ENCODE measurements at regions not wholly inside any gene's neighbourhood (a gene's known extent, or its start where the extent isn't known, plus 50 kb on each side); places are given as distances from the start of the nearest gene placed in this dataset.
"Not testable (repeated sequence)": the region's sequence is repeated elsewhere in the genome, so short reads cannot be mapped to it uniquely, and the experiment has no call there.

DNA sequence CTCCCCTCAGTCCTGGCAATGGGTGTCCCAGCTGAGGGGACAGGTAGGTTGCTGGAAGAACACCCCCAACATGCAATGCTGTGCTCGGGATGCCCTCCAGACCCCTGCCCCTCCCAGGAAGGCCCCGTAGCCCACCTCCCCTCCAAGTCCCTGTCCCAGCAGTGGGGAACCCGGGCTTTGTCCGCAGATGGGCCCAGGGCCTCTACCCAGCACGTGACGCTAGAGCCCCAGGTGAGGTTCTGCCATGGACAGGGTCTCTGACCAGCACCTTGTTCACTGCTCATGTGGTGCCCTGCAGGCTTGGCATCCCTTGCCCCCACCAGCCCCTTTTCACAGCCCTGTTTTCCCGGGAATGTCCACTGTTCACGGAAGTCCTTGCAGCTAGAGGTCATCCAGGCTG is 220.0 kb upstream of the SGCG start:
- peaks cover 2% of the 10 kb centered on the region for H3K27me3 Mint-ChIP-seq (ENCODE audit: unreplicated experiment)
- no peaks in the 10 kb centered on the region for H3K9me3 Mint-ChIP-seq (ENCODE audit: unreplicated experiment)
- H3K4me3 Mint-ChIP-seq (ENCODE audit: unreplicated experiment), result no peak overlapping the region
- H3K36me3 Mint-ChIP-seq (ENCODE audit: unreplicated experiment), result no peaks in the 10 kb centered on the region
- no peak for DNase-seq
- TF ChIP-seq, protein P1, sequence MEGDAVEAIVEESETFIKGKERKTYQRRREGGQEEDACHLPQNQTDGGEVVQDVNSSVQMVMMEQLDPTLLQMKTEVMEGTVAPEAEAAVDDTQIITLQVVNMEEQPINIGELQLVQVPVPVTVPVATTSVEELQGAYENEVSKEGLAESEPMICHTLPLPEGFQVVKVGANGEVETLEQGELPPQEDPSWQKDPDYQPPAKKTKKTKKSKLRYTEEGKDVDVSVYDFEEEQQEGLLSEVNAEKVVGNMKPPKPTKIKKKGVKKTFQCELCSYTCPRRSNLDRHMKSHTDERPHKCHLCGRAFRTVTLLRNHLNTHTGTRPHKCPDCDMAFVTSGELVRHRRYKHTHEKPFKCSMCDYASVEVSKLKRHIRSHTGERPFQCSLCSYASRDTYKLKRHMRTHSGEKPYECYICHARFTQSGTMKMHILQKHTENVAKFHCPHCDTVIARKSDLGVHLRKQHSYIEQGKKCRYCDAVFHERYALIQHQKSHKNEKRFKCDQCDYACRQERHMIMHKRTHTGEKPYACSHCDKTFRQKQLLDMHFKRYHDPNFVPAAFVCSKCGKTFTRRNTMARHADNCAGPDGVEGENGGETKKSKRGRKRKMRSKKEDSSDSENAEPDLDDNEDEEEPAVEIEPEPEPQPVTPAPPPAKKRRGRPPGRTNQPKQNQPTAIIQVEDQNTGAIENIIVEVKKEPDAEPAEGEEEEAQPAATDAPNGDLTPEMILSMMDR (IDR thresholded peaks at IDR 0.05; ENCODE audit: partially characterized antibody, unreplicated experiment), result no peak
- H3K27ac Mint-ChIP-seq (ENCODE audit: unreplicated experiment), result no peak overlapping the region
- H3K4me1 Mint-ChIP-seq (ENCODE audit: low read depth, unreplicated experiment), result no peaks in the 10 kb centered on the region

DNA sequence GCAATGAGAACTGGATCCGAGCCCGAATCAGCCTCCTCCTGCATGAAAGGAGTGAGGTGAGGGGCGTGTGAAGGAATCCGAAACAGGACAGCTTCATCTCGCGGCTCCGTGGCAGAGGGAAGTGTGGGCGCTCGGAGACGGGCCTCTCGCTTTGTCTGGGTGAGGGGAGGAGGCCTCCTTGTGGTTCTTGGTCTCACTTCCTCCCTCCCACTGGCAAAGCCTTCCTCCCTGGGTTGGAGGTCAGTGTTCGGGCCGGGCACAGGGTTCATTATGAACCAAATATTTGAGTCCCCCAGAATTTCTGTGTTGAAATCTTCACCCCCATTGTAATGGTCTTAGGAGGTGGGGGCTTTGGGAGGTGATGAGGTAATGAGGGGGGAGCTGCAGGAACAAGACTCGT is 219.4 kb upstream of the SGCG start:
- H3K27me3 Mint-ChIP-seq (ENCODE audit: unreplicated experiment); H3K4me3 Mint-ChIP-seq (ENCODE audit: unreplicated experiment); H3K27ac Mint-ChIP-seq (ENCODE audit: unreplicated experiment); H3K4me1 Mint-ChIP-seq (ENCODE audit: low read depth, unreplicated experiment); DNase-seq; H3K36me3 Mint-ChIP-seq (ENCODE audit: unreplicated experiment); H3K9me3 Mint-ChIP-seq (ENCODE audit: unreplicated experiment): not testable (repeated sequence)

DNA sequence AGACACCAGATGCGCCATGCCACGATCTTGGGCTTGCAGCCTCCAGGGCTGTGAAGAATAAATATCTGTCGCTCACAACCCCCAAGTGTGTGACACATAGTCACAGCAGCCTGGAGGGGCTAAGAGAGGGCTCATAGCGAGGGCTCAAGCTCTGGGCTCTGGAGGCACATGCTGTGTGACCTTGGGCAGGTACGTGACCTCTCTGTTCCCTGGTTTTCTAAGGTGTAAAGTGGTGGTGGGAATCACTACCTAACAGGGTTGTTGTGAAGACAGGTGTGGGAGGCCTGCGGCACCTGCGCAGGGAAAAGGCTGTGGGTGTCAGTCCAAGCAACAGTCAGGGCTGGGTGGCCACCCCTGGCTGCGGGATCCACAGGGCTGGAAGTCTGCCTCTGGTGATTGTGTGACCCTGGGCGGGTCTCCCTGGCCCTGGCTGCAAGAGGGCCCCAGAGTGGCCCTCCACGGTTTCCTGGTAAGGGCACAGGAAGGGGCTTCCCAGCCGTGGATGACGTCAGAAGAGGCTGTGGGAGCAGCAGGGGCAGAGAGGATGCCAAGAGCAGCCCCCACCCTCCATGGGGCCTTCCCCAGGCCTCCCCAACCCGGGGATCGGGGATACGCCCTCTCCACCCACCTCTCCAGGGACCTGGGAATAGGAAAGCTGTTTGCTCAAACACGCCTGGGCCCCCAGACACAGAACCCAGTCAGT is 218.8 kb upstream of the SGCG start:
- H3K27me3 Mint-ChIP-seq (ENCODE audit: unreplicated experiment), result peaks cover 2% of the 10 kb centered on the region
- H3K36me3 Mint-ChIP-seq (ENCODE audit: unreplicated experiment), result no peaks in the 10 kb centered on the region
- H3K27ac Mint-ChIP-seq (ENCODE audit: unreplicated experiment), result no peak overlapping the region
- no peak overlapping the region for H3K4me3 Mint-ChIP-seq (ENCODE audit: unreplicated experiment)
- no peaks in the 10 kb centered on the region for H3K9me3 Mint-ChIP-seq (ENCODE audit: unreplicated experiment)
- TF ChIP-seq, protein P1 (IDR thresholded peaks at IDR 0.05; ENCODE audit: partially characterized antibody, unreplicated experiment), result no peak
- no peaks in the 10 kb centered on the region for H3K4me1 Mint-ChIP-seq (ENCODE audit: low read depth, unreplicated experiment)
- DNase-seq, result no peak

DNA sequence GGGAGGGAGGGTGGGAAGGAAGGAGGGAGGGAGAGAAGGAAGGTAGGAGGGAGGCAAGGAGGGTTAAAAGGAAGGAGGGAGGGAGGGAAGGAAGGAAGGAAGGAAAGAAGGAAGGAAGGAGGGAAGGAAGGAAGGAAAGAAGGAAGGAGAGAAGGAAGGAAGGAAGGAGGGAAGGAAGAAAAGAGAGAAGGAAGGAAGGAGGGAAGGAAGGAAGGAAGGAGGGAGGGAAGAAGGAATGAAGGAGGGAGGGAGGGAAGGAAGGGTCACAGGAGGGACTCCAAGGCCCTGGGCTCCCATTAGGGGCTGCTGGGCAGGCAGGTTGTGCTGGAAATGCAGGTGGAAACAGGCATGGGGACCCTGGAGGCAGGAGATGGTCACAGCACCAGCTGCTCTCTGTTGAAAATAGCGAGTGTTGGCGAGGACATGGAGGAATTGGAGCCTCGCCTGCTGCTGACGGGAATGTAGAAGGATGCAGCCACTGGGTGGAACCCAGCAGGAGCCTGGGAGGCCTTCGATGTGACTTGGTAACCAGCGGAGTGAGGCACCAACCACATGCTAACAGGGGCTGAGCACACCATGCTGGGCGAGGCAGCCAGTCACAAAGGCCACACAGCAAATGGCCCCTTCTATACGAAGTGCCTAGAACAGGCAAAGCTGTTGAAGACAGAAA is 217.3 kb upstream of the SGCG start:
- H3K27me3 Mint-ChIP-seq (ENCODE audit: unreplicated experiment); H3K36me3 Mint-ChIP-seq (ENCODE audit: unreplicated experiment); H3K9me3 Mint-ChIP-seq (ENCODE audit: unreplicated experiment); H3K4me3 Mint-ChIP-seq (ENCODE audit: unreplicated experiment); DNase-seq; H3K4me1 Mint-ChIP-seq (ENCODE audit: low read depth, unreplicated experiment); H3K27ac Mint-ChIP-seq (ENCODE audit: unreplicated experiment): not testable (repeated sequence)

DNA sequence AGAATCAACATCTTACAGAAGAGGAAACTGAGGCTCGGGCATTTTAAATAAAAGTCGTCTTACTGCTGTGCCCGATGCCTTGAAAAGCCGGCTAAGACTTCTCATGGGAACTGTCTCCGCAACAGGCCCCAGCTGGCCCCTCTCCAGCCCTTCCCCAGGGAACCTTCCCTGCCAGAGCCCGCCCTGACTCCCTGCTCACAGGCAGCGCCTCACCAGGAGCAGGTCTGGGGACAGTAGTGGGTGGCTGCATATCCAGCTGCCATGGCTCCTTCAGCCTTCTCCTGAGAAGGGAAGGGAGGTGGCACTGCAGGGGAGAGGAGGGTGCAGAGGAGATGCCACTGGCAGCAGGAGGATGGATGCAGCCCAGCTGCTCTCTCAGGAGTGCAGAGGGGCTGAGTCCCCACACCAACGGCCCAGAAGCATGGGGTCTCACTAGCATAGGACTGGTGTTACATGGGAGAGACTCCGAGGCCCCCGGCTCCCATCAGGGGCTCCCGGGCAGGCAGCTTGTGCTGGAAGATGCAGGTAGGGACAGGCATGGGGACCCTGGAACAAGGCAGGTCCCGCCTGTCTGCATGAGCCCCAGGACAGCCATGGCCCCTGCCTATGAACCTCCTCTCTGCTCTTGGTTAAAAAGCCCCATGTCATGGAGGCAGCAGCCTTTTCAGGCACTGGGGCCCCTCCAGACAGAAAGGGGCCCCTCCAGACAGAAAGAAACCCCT is 216.4 kb upstream of the SGCG start:
- TF ChIP-seq, protein P1 (IDR thresholded peaks at IDR 0.05; ENCODE audit: partially characterized antibody, unreplicated experiment), result no peak
- Mint-ChIP-seq H3K27ac (ENCODE audit: unreplicated experiment) (no peak overlapping the region), H3K4me1 (ENCODE audit: low read depth, unreplicated experiment) (no peaks in the 10 kb centered on the region), H3K27me3 (ENCODE audit: unreplicated experiment) (peaks cover 2% of the 10 kb centered on the region), H3K4me3 (ENCODE audit: unreplicated experiment) (no peak overlapping the region), H3K36me3 (ENCODE audit: unreplicated experiment) (no peaks in the 10 kb centered on the region), H3K9me3 (ENCODE audit: unreplicated experiment) (peaks cover 4% of the 10 kb centered on the region)
- peak; percentile 28 for DNase-seq

DNA sequence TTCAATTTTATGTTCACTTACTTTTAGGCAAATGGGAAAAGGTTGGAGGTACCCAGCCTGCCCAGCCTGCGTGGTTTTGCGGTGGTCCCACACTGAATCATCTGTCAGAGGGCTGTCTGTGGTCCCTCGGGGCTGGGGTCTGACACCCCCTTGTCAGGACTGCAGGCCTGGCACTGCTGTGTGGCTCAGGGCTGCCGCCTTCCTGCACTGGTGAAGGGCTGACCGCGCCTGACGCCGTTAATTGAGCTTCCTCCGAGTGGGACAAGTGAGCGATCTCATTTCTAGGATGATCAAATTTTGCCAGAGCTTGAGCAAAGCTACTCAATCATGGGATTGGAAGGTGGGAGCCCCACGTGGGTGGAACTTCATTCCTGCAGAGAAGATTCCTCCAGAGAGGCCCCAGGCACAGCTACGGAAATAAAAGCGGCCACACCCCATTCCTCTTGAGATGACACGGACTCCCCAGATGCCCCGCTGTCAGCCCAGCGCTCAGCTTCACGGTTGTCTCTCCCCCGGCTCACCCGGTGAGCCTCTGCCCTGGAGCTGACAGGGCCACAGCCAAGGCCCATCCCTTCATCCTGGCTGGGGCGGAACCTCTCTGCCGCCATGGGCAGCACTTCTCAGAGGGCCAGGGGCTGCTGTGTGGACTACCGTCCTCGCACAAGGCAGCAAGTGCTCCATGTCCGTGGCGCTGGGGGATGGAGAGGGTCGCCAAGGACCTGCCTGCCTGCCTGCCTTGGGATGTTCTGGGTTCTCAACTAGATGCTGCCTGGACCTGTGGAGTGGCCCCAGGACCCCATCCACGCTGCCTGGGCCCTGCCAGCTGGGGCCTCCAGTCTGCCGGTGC is 215.5 kb upstream of the SGCG start:
- not testable (repeated sequence) for H3K9me3 Mint-ChIP-seq (ENCODE audit: unreplicated experiment); H3K36me3 Mint-ChIP-seq (ENCODE audit: unreplicated experiment); H3K4me1 Mint-ChIP-seq (ENCODE audit: low read depth, unreplicated experiment); DNase-seq; H3K4me3 Mint-ChIP-seq (ENCODE audit: unreplicated experiment); H3K27me3 Mint-ChIP-seq (ENCODE audit: unreplicated experiment); H3K27ac Mint-ChIP-seq (ENCODE audit: unreplicated experiment)

DNA sequence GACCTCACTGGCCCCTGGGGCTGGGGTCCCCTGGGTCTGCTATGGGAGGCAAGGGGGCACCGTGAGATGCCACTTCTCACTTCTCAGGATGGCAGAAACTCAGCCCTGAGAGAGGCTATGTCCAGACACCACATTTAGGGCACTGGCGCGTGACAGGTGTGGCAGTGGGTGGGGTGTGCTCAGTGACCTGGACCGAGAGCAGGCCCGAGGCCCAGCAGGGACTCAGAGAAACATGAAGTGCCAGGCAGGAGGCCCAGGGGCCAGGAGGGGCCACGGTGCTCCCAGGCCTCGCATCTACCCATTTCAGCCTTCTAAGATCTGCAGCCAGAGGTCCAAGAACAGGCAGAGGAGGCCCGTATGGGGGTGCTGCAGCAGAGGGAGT is 214.9 kb upstream of the SGCG start:
- H3K4me1 Mint-ChIP-seq (ENCODE audit: low read depth, unreplicated experiment); H3K27ac Mint-ChIP-seq (ENCODE audit: unreplicated experiment); DNase-seq; H3K9me3 Mint-ChIP-seq (ENCODE audit: unreplicated experiment); H3K4me3 Mint-ChIP-seq (ENCODE audit: unreplicated experiment); H3K27me3 Mint-ChIP-seq (ENCODE audit: unreplicated experiment); H3K36me3 Mint-ChIP-seq (ENCODE audit: unreplicated experiment): not testable (repeated sequence)

DNA sequence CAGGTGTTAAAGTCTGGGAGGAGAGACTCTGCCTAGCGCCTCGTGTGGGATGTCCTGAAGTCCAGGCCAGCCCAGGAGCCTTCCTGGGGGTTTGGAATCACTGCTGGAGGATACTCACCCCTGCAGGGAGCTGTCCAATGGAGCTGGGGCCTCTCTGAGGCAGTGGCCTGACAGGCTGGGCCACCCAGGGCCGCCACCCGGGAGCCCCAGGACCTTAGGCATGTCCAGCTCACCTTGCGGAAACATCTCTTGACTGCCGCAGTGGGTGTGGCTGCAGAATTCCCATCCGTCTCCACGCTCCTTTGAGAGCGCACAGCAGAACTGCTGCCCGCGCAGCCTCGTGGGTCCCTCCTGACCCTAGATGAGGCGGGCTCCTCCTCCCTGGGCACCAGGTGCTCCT is 214.0 kb upstream of the SGCG start:
- not testable (repeated sequence) for H3K9me3 Mint-ChIP-seq (ENCODE audit: unreplicated experiment); H3K4me1 Mint-ChIP-seq (ENCODE audit: low read depth, unreplicated experiment); DNase-seq; H3K27ac Mint-ChIP-seq (ENCODE audit: unreplicated experiment); H3K36me3 Mint-ChIP-seq (ENCODE audit: unreplicated experiment); H3K27me3 Mint-ChIP-seq (ENCODE audit: unreplicated experiment); H3K4me3 Mint-ChIP-seq (ENCODE audit: unreplicated experiment)

Measured in glutamatergic neuron (in vitro differentiated cells).